NCI-H524 treated with DMSO at 0.1 percent for 48 hours (cell line): ENCODE measurements at regions not wholly inside any gene's neighbourhood (a gene's known extent, or its start where the extent isn't known, plus 50 kb on each side); places are given as distances from the start of the nearest gene placed in this dataset.

ENCODE experiments used
- DNase-seq: peaks from one replicate; lab custom pipeline; 2025; lab: John Stamatoyannopoulos, UW

DNA sequence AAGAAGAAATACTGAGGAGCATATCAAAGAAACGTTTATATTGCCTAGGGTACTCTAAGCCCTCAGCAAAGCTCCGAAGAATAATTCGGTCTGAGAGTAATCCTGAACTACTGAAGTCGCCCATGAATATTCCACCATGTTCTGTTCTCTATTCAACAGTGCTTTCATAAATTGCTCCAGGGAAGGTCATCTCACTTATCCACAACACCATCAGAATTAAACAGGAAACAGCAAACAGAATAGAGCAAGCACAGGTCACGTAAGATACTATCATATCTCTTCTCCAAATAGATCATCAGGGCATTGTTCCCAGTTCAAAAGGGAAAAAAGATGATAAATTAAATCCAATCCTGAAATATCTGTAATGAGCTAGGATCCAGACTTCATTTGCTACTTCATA is 325.6 kb downstream of the DEPDC1B start:
- DNase-seq: no peak

DNA sequence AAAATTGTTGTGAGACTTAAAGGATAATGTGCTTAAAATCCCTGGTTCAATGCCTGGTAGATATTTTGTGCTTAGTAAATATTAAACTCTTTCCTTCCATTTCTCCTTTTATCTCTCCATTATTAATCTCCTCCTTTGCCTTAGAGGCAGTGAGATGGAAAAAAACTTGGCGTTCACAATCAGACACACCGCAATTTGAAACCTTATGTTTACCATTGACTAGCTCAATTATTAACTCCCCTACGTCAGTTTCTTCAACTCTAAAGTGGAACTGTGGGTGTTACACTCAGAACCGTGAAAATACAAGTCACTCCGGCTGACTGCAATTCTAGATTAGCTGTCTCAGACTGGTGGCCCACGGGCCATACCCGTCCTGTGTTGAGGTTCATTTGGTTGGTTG is 327.2 kb downstream of the DEPDC1B start:
- no peak for DNase-seq

DNA sequence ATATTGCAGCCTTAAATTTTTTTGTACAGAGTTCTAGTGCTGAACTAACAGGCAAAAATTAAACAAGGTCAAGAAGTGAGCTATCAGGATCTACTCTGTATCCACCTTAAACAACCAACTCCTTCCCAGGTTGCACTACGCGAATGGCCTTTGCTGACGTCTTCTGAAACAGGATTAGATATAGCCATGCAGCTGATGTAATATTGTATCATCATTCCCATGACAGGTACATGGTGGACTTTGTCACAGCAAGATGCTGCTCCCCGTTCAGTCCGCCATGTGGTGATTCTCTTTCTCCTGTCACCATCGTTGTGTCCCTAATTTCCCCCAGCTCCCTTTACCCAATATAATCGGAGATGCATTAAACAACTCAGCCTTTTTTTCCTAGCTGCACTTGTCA is 328.9 kb downstream of the DEPDC1B start:
- no peak for DNase-seq

DNA sequence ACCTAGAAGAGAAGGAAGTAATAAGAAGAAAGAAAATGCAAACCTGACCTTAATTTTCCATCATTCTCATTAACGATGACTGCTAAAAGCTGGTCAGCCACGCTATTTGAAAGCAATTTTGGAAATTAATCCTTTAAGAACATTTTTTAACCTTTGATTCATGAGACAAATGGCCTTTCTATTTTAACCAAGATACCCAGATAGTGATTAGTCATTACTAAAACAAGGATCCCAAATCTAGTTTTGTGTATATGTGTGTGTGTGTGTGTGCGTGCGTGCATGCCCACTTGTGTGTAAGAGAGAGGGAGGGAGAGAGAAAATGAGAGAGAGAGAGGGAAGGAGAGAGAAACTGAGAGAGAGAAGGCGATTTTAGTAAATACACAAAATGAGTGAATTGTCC is 329.5 kb downstream of the DEPDC1B start:
- DNase-seq: no peak

DNA sequence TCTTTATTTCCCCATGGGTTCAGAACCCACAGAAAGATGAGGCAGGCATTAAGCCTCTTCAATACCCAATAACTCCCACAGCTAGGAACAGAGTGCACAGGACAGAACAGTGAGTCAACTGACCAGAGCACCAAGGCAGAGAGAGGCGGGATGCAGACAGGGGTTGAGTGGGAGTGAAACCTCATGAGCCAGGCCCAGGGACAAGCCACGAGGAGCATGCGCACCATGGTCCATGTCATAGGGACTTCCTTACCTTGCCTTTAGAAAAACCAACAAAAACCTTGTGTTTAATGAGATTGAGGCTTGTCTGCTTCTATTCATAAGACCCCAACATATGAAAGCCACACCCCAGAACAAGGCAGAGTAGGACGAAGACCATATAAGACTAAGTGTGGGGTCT is 330.6 kb downstream of the DEPDC1B start:
- DNase-seq: no peak

DNA sequence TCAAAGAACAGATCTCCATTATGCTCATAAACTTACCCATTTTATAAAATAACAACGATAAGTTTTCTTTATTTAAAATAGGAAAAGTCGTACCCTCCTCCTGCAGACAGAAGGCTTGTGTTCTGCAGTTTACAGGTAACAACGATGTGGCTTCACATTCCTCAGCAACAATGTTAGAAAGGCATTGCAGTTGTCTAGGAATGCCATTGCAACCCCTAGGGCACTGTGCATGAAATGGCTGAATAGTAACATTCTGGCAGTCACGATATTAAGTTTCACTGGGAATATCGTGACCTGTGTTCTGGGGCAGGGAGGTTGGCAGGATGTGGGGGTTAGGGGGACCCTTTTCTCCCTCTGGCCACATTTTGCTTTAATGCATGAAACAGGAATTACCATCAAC is 331.9 kb downstream of the DEPDC1B start:
- no peak for DNase-seq

DNA sequence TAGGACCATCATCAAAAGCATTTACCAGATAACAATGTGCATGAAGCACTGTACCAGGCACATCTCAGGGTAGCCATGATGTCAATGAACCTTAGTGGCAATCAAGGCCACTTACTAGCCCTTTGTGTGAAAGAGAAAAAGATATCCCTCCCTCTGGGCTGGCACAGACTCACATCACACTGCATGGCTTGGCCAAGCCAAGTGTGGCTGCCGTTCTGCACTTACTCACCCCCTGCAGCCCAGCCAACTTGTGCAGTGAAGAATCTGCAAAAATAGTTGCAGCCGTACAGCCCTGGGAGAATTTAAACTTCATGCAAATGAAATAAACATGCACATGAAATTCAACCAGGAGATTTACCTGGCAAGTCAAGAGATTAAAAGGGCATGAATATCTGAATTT is 333.5 kb downstream of the DEPDC1B start:
- no peak for DNase-seq

DNA sequence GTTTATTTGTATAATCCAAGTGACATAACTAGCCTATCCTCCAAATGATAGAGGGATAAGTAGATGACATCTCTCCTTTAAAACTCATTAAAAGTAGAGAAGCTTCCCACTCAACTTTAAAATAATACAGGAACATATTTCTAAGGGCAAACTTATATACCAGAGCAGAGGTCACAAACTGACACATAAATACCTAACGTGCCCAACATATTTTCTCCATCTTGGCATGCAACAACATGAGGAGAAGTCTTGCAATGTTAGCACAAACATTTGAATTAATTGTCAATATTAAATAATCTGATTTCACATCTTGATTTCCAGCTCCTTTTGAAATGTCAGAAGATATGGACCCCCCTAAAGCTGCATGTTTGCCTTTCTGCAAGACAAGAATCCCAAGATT is 335.0 kb downstream of the DEPDC1B start:
- no peak for DNase-seq

DNA sequence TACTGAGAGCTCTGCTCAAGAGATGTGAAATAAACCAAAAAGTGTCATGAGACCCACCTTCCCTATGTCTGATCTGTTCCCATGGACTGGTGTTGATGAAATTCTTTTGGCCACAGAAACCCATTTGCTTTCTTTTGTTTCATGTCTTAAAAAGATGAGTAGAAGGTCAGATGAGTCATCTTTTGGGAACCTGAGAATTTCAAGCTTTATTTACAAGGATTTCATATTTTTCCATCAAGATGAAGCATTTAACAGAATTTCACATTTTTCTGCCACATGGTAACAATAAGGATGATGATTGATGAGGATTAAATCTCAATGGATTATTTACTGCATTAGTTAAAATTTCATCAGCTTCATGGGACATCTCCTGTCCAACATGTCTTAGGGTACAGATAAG is 337.8 kb downstream of the DEPDC1B start:
- no peak for DNase-seq

DNA sequence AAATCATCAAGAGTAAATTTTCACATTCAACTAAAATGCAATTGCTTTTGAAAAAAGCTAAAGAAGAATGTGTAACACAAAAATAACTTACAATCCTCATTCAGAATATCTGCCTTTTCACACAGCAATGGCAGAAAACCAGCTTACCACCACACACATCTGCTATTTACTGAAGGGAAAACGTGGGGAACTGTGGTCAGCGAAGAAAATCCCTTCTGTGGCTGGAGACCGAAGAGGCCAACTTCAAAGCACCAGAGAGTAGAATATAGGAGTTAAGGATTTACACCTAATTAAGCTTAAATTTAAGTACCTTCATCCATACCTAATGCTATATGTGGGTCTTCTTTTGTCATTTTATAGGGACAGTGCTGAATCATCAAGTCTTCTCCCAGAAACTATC is 339.6 kb downstream of the DEPDC1B start:
- DNase-seq: no peak

DNA sequence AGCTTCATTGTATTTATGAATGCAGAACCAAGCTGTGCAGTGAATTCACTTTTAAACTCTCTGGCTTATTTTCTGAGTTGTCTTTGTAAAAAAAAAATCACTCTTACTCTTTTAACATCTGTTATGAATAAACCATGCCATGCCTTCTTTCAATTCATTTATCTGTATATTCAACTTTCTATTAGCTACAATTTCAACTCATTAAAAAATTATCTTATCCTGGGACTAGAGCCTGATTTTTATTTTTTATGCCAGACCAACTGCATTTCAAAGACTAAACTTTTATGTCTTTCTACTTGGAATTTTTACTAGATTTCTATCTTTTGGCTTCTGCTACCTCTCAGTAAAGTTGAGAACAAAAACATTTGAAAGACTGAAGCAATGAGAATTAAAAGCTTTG is 342.7 kb downstream of the DEPDC1B start:
- no peak for DNase-seq

DNA sequence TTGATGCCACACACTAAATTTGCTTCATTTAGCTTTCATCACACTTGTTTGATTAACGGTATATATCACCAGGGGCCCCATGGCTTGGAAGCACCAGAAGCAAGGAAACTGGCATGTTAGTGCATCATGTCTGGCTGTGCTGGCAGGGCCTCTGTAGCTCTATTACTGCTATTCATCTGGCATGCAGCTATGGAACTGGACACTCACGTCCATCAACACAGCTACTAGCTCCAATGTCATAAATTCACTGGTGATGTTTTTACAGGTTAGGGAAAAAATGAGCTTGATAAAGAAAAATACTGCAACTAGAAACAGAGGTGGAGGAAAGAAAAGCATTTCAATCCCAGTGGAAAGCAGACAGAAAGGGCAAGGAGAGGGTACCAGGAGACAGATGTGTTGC is 343.2 kb downstream of the DEPDC1B start:
- no peak for DNase-seq

DNA sequence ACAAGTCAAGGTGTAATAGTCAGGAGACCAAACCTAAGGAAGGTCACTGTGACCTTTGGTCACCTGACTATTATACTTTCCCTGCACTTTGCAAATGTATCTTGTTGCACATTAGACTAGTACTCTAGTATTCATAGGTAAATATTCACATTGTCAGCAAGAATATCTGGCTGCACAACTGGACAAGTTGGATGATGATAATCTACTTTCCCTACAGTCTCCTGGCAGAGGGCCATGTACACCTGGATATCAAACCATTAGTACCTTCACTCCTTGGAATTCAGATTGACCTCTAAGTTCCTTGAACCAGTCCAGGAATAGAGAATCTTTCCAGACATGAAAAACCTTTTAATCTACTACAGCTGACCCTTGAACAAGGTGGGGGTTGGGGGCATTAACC is 344.8 kb downstream of the DEPDC1B start:
- DNase-seq: no peak

DNA sequence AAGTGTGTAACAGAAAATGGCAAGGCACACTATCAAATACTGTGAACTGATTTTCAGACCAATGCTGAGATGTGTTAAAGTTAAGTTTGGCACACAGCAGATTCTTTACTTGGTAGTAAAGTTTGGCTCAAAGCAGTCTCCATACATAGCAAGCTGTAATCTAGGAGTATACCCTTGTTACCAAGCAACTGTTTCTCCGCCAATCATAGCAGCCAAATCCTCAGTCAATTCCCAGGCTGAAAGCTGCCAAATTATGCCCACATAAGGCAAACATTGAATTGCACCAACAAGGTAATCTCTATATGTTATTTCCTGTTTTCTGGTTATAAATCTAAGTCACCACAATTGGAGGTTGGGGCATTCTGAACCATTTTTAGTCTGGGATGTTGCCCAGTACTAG is 345.7 kb downstream of the DEPDC1B start:
- DNase-seq: no peak

DNA sequence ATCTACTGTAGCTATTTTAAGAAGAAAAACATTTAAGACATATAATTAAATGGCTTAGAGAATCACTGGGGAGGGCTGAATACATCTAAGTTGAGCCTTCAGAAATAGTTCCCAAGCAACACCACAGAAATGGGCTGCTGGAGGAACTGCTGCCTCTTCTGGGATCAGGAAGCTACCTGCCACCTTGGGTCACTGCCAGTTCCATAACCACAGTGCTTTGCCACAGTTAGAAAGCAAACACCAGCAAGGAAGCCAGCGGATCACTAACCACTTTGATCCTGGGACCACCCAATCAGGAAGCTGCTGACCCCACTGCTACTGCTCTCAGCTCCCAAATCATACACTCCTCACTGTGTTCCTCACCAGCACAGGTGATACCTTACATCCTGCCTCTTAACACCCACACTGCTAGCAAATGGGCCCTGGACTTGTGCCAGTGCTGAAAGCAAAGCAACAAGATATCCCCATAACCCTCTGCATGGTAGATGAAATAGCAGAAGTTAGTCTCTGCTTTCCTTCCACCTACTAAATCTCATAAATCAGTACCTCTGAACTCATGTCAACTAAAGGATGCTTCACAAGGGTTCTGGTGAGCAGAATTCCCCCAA is 346.9 kb downstream of the DEPDC1B start:
- DNase-seq: no peak

DNA sequence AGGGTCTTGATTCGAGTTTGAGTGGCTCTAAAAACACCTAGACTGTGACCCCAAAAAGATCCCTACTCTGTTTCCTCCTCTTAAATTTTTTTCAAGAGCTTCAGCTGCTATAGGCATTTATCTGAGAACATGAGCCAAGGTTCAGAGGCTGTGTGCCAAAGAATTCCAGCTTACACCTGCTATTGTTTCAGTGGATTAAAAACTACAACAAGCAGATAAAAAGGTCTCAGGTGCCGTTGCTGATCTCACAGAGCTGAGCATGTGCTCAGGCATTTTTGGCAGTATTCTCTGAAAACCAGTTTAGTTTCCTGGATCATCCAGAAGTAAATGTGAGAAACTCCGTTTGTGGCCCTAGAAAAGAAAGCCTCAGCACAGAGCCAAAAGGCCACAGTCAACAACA is 349.2 kb downstream of the DEPDC1B start:
- no peak for DNase-seq

DNA sequence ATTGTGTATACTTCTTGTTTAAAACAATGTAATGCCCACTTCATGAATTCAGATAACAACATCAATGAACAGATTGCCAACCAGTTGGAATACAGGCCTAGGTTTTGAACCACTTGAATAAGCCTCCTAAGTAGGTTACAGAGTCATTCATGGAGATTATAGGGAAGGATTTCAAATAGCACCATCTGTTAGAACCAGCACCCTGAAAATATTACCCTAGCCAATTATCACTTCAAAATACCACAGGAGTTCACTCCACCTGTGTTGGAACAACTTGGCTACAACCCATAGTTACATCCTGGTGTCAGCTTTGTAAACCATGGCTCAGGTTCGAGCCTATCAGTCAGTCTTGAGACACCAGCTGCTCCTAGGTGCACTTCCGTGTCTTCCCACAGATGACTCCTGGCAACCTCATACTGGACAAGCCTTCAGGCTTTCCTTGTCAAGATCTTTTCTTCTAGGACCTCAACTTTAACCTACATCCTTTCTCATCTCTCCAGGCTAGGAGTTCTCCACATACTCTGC is 350.0 kb downstream of the DEPDC1B start:
- peak; percentile 95 for DNase-seq

DNA sequence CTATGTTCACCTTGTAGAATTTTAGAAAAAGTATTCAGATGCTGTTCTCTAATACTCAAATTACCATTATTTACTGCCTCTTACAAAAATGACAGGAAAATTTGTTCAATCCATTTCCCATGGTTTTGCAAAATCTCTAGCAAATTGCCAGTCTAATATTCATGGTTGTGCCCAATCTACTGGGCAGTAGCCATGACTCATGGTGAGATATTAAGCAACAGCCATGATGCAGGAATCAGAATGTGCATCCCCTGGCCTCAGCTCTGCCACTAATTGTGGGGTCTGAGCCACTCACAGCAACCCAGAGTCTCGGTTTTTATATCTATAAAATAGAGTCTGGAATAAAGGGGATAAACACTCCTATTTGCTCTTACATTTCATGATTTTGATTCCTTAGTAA is 353.6 kb downstream of the DEPDC1B start:
- no peak for DNase-seq

DNA sequence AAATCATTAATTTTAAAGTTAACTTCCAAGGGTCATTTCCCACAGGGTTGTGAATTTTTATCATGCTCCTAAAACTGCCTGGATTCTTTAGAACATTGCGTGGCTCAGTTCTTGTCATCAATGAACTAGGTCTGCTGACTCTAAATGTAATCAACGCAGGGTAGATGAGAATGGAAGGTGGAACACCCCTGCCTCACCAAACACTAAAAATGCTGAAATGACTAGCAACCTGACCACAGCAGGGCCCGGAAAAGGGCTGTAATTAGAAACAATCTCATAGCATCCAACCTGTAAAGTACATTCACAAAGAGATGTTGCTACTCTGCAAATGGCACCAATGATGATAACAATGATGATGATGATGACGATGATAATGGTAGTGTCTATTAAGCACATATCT is 356.9 kb downstream of the DEPDC1B start:
- no peak for DNase-seq

DNA sequence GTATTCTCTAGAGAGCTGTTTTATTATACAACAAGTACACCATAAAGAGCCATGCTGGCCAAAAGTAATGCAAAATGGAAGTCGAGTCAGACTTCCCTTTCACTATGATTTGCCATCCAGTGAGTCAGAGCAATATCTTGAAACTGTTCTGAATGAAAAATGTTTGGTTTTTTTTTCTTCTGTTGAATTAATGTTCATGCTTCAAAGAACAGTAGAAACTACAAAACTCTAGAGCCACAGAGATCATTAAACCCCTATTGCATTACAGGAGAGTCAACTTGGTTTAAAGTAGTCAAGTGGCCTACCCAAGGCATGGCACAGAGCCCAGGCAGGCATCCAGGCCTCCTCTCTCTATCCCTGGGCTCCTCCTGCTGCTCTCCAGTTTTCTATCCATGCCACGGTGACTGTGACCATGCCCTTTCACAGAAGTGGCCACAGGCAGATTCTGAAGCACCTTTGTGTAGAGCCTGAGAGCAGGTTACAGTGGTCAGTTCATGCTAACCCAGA is 358.9 kb downstream of the DEPDC1B start:
- DNase-seq: no peak

DNA sequence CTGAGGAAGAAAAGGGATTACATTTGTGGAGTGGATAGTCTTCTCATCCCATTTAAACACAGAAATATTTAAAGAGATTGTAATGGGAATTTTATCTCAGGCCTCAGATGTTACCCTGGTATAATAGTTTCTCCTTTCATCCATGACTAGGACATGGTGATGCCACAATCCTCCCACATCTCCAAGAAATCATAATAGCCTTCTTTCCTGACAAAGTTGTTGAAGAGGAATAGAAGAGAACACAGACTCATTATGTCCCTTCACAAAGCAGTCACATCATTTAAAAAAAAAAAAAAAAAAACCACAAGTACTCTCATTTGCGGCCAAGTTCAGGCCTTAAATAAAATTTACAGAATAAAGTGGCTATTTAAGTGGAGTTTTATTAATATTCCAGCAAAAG is 359.6 kb downstream of the DEPDC1B start:
- DNase-seq: no peak

DNA sequence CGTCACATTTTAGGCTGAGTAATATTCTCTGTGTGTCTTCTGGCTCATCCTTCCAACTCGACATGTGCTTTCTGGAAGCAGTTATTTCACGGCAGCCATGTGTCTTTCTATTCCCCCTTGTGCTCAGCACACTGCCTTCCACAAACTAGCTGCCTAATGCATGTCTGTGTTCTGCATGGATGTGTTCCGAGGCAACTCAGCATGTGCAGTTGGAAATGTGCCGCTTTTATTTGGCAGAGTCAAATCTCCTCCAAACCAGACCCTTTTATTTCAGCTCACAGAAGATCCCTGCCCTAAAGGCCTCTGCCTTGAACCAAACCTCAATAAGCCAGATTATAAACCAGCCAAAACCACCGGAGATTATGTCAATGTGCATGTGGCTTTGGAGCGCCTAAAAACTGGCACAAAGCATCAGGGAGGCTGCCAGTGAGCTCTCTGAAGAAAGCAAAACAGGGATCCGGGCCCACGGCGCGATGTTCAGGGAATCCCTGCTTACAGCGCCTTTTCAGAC is 360.2 kb downstream of the DEPDC1B start:
- no peak for DNase-seq

DNA sequence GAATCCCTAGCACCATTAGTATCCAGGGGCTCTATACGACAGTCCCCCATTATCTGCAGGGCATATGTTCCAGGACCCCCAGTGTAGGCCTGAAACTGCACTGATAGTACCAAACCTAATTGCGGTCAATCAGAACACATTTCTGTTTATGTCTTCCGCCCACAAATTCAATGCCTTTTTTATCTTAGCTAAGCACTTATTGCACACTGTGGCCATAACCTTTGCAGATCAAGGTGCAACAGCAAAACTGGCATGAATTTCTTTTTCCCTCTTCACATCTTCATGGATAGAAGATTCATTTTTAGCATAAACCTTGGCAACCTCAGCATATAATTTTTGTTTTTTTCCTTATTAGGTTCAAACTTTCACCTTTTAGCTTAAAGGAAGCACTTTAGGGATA is 361.1 kb downstream of the DEPDC1B start:
- no peak for DNase-seq

DNA sequence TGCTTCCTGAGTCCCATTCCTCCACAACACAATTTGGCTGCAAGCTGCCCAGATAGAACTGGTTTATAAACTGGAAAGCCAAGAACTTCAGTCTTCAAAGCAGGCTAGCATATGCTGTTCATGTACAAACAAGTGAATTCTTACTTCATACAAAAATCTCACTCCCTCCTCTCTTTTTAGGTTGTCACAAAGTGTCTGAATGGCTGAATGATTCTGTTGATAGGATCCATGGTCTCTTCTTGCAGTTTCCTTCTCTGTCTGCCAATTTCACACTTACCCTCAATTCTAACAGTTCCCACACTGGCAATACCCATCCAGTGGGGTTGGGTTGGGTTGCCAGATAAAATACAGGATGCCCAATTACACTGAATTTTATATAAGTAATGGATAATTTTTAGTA is 363.5 kb downstream of the DEPDC1B start:
- DNase-seq: no peak
